ENCODE measurements at regions not wholly inside any gene's neighbourhood (a gene's known extent, or its start where the extent isn't known, plus 50 kb on each side); places are given as distances from the start of the nearest gene placed in this dataset.

- H3K27me3 ChIP-seq = no peaks in the 10 kb centered on the region
- intact Hi-C loops (cut with DNase I) = no loop called here
- H3K4me3 ChIP-seq (replicated peaks in 1 of 3) = no peak overlapping the region
- WGBS, 2 donors = 93 to 94% methylated on average over 2 of the region's 2 CpGs
- no peaks in the 10 kb centered on the region for H3K4me1 ChIP-seq
- no peaks in the 10 kb centered on the region for H3K36me3 ChIP-seq
- H3K9me3 ChIP-seq = no peaks in the 10 kb centered on the region
- TF ChIP-seq, protein P1, sequence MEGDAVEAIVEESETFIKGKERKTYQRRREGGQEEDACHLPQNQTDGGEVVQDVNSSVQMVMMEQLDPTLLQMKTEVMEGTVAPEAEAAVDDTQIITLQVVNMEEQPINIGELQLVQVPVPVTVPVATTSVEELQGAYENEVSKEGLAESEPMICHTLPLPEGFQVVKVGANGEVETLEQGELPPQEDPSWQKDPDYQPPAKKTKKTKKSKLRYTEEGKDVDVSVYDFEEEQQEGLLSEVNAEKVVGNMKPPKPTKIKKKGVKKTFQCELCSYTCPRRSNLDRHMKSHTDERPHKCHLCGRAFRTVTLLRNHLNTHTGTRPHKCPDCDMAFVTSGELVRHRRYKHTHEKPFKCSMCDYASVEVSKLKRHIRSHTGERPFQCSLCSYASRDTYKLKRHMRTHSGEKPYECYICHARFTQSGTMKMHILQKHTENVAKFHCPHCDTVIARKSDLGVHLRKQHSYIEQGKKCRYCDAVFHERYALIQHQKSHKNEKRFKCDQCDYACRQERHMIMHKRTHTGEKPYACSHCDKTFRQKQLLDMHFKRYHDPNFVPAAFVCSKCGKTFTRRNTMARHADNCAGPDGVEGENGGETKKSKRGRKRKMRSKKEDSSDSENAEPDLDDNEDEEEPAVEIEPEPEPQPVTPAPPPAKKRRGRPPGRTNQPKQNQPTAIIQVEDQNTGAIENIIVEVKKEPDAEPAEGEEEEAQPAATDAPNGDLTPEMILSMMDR (IDR thresholded peaks at IDR 0.05) = no peak
- no peak for TF ChIP-seq POLR2A (IDR thresholded peaks at IDR 0.05)
- H3K27ac ChIP-seq = no peak overlapping the region
- DNase-seq = no peak
Measured at GRCh38 chr18:60500960-60501359, 128.4 kb upstream of the MC4R start.

DNA sequence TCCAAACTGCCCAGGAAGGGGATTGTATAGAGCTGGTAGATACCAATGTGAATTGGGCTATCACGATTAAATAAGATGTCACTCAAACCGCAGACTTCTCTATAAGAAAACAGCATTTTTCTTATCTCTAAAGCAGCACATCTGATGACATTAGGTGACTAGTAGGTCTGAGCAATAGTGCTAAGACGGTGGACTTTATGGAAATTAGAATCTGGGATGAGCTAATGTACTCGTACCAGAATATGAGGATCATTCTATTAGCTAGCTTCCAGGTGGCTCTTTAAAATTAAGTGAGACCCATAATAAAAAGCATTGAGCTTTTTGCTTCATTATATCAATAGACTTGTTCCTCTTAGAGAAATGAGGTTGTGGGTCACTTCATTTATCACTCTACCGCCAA, 130.0 kb upstream of the MC4R start:
- H3K27me3 ChIP-seq = no peaks in the 10 kb centered on the region
- no peaks in the 10 kb centered on the region for H3K9me3 ChIP-seq
- TF ChIP-seq, protein P1 (IDR thresholded peaks at IDR 0.05) = no peak
- no peak for TF ChIP-seq POLR2A (IDR thresholded peaks at IDR 0.05)
- no peak overlapping the region for H3K27ac ChIP-seq
- no peak for DNase-seq
- H3K36me3 ChIP-seq = no peaks in the 10 kb centered on the region
- H3K4me1 ChIP-seq = no peaks in the 10 kb centered on the region
- WGBS, 2 donors = 83 to 84% methylated on average over 5 of the region's 5 CpGs
- H3K4me3 ChIP-seq (replicated peaks in 1 of 3) = no peak overlapping the region
- intact Hi-C loops (cut with DNase I) = no loop called here

- H3K4me3 ChIP-seq (replicated peaks in 1 of 3) = no peak overlapping the region
- H3K9me3 ChIP-seq = no peaks in the 10 kb centered on the region
- no peaks in the 10 kb centered on the region for H3K27me3 ChIP-seq
- no peak overlapping the region for H3K27ac ChIP-seq
- intact Hi-C loops (cut with DNase I) = no loop called here
- TF ChIP-seq, protein P1 (IDR thresholded peaks at IDR 0.05) = no peak
- TF ChIP-seq POLR2A (IDR thresholded peaks at IDR 0.05) = no peak
- no peaks in the 10 kb centered on the region for H3K4me1 ChIP-seq
- no peaks in the 10 kb centered on the region for H3K36me3 ChIP-seq
- 72 to 73% methylated on average over 2 of the region's 2 CpGs for WGBS, 2 donors
- no peak for DNase-seq
Measured at GRCh38 chr18:60503199-60503598, 130.6 kb upstream of the MC4R start.

- no peak for DNase-seq
- H3K27ac ChIP-seq = no peak overlapping the region
- no peak overlapping the region for H3K4me3 ChIP-seq (replicated peaks in 1 of 3)
- H3K27me3 ChIP-seq = no peaks in the 10 kb centered on the region
- intact Hi-C loops (cut with DNase I) = no loop called here
- no peaks in the 10 kb centered on the region for H3K4me1 ChIP-seq
- TF ChIP-seq POLR2A (IDR thresholded peaks at IDR 0.05) = no peak
- TF ChIP-seq, protein P1 (IDR thresholded peaks at IDR 0.05) = no peak
- no peaks in the 10 kb centered on the region for H3K9me3 ChIP-seq
- no peaks in the 10 kb centered on the region for H3K36me3 ChIP-seq
- 79 to 88% methylated on average over 1 of the region's 1 CpG for WGBS, 2 donors
Measured at GRCh38 chr18:60506190-60506589, 133.6 kb upstream of the MC4R start.

GRCh38 chr18:60506682-60507081, 134.1 kb upstream of the MC4R start:
- no peak for DNase-seq
- no peak overlapping the region for H3K27ac ChIP-seq
- no peaks in the 10 kb centered on the region for H3K9me3 ChIP-seq
- H3K4me1 ChIP-seq = no peaks in the 10 kb centered on the region
- TF ChIP-seq, protein P1 (IDR thresholded peaks at IDR 0.05) = no peak
- TF ChIP-seq POLR2A (IDR thresholded peaks at IDR 0.05) = no peak
- no peaks in the 10 kb centered on the region for H3K36me3 ChIP-seq
- H3K27me3 ChIP-seq = no peaks in the 10 kb centered on the region
- 81 to 82% methylated on average over 4 of the region's 4 CpGs for WGBS, 2 donors
- H3K4me3 ChIP-seq (replicated peaks in 1 of 3) = no peak overlapping the region
- intact Hi-C loops (cut with DNase I) = no loop called here
